ENCODE measurements at regions not wholly inside any gene's neighbourhood (a gene's known extent, or its start where the extent isn't known, plus 50 kb on each side); places are given as distances from the start of the nearest gene placed in this dataset.

- Histone ChIP-seq H3K27ac (ENCODE audit: insufficient read depth, low read length, poor library complexity, severe bottlenecking) (no peak overlapping the region), H3K36me3 (ENCODE audit: control insufficient read depth, insufficient read depth, low read length) (no peaks in the 10 kb centered on the region), H3K4me1 (ENCODE audit: control insufficient read depth, insufficient read depth, low read length, poor library complexity, severe bottlenecking) (no peaks in the 10 kb centered on the region), H3K4me3 (ENCODE audit: low read depth, low read length) (no peak overlapping the region), H3K9me3 (ENCODE audit: control insufficient read depth in 2 of 2, low read length in 2 of 2) (no peaks in the 10 kb centered on the region), H3K27me3 (ENCODE audit: control insufficient read depth, insufficient read depth, low read length) (no peaks in the 10 kb centered on the region)
- no peaks in the 10 kb centered on the region for H3K4me1 Mint-ChIP-seq
- H3K27ac Mint-ChIP-seq: no peak overlapping the region
- no peaks in the 10 kb centered on the region for H3K9me3 Mint-ChIP-seq
- H3K4me3 Mint-ChIP-seq: no peak overlapping the region
- DNase-seq: no peak
- no peaks in the 10 kb centered on the region for H3K27me3 Mint-ChIP-seq
- no peak for ATAC-seq (ENCODE audit: low read depth in 2 of 2)
- no peaks in the 10 kb centered on the region for H3K36me3 Mint-ChIP-seq
These were observed 267.8 kb upstream of the CLINT1 start for GRCh38 chr5:158126442-158127405.

- Mint-ChIP-seq H3K4me3 (no peak overlapping the region), H3K4me1 (no peaks in the 10 kb centered on the region), H3K9me3 (no peaks in the 10 kb centered on the region), H3K27ac (no peak overlapping the region), H3K27me3 (peaks cover 1% of the 10 kb centered on the region), H3K36me3 (no peaks in the 10 kb centered on the region)
- ATAC-seq (ENCODE audit: low read depth in 2 of 2) (no peak), DNase-seq (no peak)
- Histone ChIP-seq H3K36me3 (ENCODE audit: control insufficient read depth, insufficient read depth, low read length) (no peaks in the 10 kb centered on the region), H3K4me1 (ENCODE audit: control insufficient read depth, insufficient read depth, low read length, poor library complexity, severe bottlenecking) (no peaks in the 10 kb centered on the region), H3K4me3 (ENCODE audit: low read depth, low read length) (no peak overlapping the region), H3K9me3 (ENCODE audit: control insufficient read depth in 2 of 2, low read length in 2 of 2) (no peaks in the 10 kb centered on the region), H3K27ac (ENCODE audit: insufficient read depth, low read length, poor library complexity, severe bottlenecking) (no peak overlapping the region), H3K27me3 (ENCODE audit: control insufficient read depth, insufficient read depth, low read length) (no peaks in the 10 kb centered on the region)
These were observed 265.8 kb upstream of the CLINT1 start for GRCh38 chr5:158124606-158125316.

DNA sequence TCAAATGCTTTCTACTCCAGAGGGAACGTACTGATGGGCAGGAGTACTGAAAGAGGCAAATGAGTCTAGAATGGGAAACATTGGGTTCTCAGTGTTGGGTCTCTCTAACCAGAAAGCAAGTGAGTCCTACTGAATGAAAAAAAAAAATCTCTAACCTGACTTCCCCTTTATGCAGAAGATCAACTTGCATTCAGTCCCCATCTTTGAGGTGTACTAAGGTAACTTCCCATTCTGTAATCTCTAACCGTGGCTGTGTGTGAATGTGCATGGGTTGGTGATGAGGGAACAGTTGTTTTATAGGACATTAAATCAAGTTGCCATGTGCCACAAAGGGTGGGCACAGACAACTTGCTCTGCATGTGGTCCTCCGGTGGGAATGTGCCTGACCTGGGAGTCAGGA lies 264.6 kb upstream of the CLINT1 start:
- Histone ChIP-seq H3K27ac (ENCODE audit: insufficient read depth, low read length, poor library complexity, severe bottlenecking) (no peak overlapping the region), H3K4me1 (ENCODE audit: control insufficient read depth, insufficient read depth, low read length, poor library complexity, severe bottlenecking) (no peaks in the 10 kb centered on the region), H3K36me3 (ENCODE audit: control insufficient read depth, insufficient read depth, low read length) (no peaks in the 10 kb centered on the region), H3K27me3 (ENCODE audit: control insufficient read depth, insufficient read depth, low read length) (peaks cover 3% of the 10 kb centered on the region), H3K4me3 (ENCODE audit: low read depth, low read length) (no peak overlapping the region), H3K9me3 (ENCODE audit: control insufficient read depth in 2 of 2, low read length in 2 of 2) (no peaks in the 10 kb centered on the region)
- Mint-ChIP-seq H3K4me1 (no peaks in the 10 kb centered on the region), H3K36me3 (no peaks in the 10 kb centered on the region), H3K4me3 (no peak overlapping the region), H3K27ac (no peak overlapping the region), H3K27me3 (peaks cover 9% of the 10 kb centered on the region), H3K9me3 (no peaks in the 10 kb centered on the region)
- ATAC-seq (ENCODE audit: low read depth in 2 of 2) (no peak), DNase-seq (no peak)

- H3K4me1 ChIP-seq (ENCODE audit: control insufficient read depth, insufficient read depth, low read length, poor library complexity, severe bottlenecking): no peaks in the 10 kb centered on the region
- H3K36me3 Mint-ChIP-seq: no peaks in the 10 kb centered on the region
- no peaks in the 10 kb centered on the region for H3K4me1 Mint-ChIP-seq
- H3K27ac ChIP-seq (ENCODE audit: insufficient read depth, low read length, poor library complexity, severe bottlenecking): no peak overlapping the region
- H3K36me3 ChIP-seq (ENCODE audit: control insufficient read depth, insufficient read depth, low read length): no peaks in the 10 kb centered on the region
- ATAC-seq (ENCODE audit: low read depth in 2 of 2) (no peak), DNase-seq (no peak)
- H3K9me3 ChIP-seq (ENCODE audit: control insufficient read depth in 2 of 2, low read length in 2 of 2): no peaks in the 10 kb centered on the region
- no peak overlapping the region for H3K4me3 Mint-ChIP-seq
- H3K4me3 ChIP-seq (ENCODE audit: low read depth, low read length): no peak overlapping the region
- H3K27me3 Mint-ChIP-seq: peaks cover 9% of the 10 kb centered on the region
- H3K27me3 ChIP-seq (ENCODE audit: control insufficient read depth, insufficient read depth, low read length): peaks cover 3% of the 10 kb centered on the region
- H3K9me3 Mint-ChIP-seq: peaks cover 0 to 2% (median 0%) of the 10 kb centered on the region in 7 donors
- no peak overlapping the region for H3K27ac Mint-ChIP-seq
These were observed 262.7 kb upstream of the CLINT1 start for GRCh38 chr5:158121678-158122077.

GRCh38 chr5:158120760-158121159 lies 261.8 kb upstream of the CLINT1 start:
- Histone ChIP-seq H3K36me3 (ENCODE audit: control insufficient read depth, insufficient read depth, low read length) (no peaks in the 10 kb centered on the region), H3K27me3 (ENCODE audit: control insufficient read depth, insufficient read depth, low read length) (peaks cover 3% of the 10 kb centered on the region), H3K27ac (ENCODE audit: insufficient read depth, low read length, poor library complexity, severe bottlenecking) (no peak overlapping the region), H3K4me3 (ENCODE audit: low read depth, low read length) (no peak overlapping the region), H3K4me1 (ENCODE audit: control insufficient read depth, insufficient read depth, low read length, poor library complexity, severe bottlenecking) (no peaks in the 10 kb centered on the region), H3K9me3 (ENCODE audit: control insufficient read depth in 2 of 2, low read length in 2 of 2) (no peaks in the 10 kb centered on the region)
- DNase-seq: no peak
- H3K4me3 Mint-ChIP-seq: no peak overlapping the region
- no peaks in the 10 kb centered on the region for H3K4me1 Mint-ChIP-seq
- H3K27me3 Mint-ChIP-seq: peaks cover 10% of the 10 kb centered on the region
- no peaks in the 10 kb centered on the region for H3K36me3 Mint-ChIP-seq
- no peak for ATAC-seq (ENCODE audit: low read depth in 2 of 2)
- H3K27ac Mint-ChIP-seq: no peak overlapping the region
- peaks cover 0 to 2% (median 0%) of the 10 kb centered on the region in 7 donors for H3K9me3 Mint-ChIP-seq

GRCh38 chr5:158119961-158120723 lies 261.2 kb upstream of the CLINT1 start:
- Histone ChIP-seq H3K36me3 (ENCODE audit: control insufficient read depth, insufficient read depth, low read length) (no peaks in the 10 kb centered on the region), H3K4me1 (ENCODE audit: control insufficient read depth, insufficient read depth, low read length, poor library complexity, severe bottlenecking) (no peaks in the 10 kb centered on the region), H3K27me3 (ENCODE audit: control insufficient read depth, insufficient read depth, low read length) (peaks cover 3% of the 10 kb centered on the region), H3K4me3 (ENCODE audit: low read depth, low read length) (no peak overlapping the region), H3K27ac (ENCODE audit: insufficient read depth, low read length, poor library complexity, severe bottlenecking) (no peak overlapping the region), H3K9me3 (ENCODE audit: control insufficient read depth in 2 of 2, low read length in 2 of 2) (no peaks in the 10 kb centered on the region)
- H3K9me3 Mint-ChIP-seq: peaks cover 0 to 2% (median 0%) of the 10 kb centered on the region in 7 donors
- peaks cover 15% of the 10 kb centered on the region for H3K27me3 Mint-ChIP-seq
- H3K27ac Mint-ChIP-seq: no peak overlapping the region
- no peaks in the 10 kb centered on the region for H3K36me3 Mint-ChIP-seq
- no peaks in the 10 kb centered on the region for H3K4me1 Mint-ChIP-seq
- no peak overlapping the region for H3K4me3 Mint-ChIP-seq
- ATAC-seq (ENCODE audit: low read depth in 2 of 2): no peak
- no peak for DNase-seq

GRCh38 chr5:158117467-158118160 lies 258.7 kb upstream of the CLINT1 start:
- no peak overlapping the region for H3K4me3 ChIP-seq (ENCODE audit: low read depth, low read length)
- no peaks in the 10 kb centered on the region for H3K9me3 ChIP-seq (ENCODE audit: control insufficient read depth in 2 of 2, low read length in 2 of 2)
- ATAC-seq (ENCODE audit: low read depth in 2 of 2): no peak
- no peak overlapping the region for H3K27ac Mint-ChIP-seq
- H3K4me1 Mint-ChIP-seq: no peaks in the 10 kb centered on the region
- H3K36me3 ChIP-seq (ENCODE audit: control insufficient read depth, insufficient read depth, low read length): no peaks in the 10 kb centered on the region
- H3K36me3 Mint-ChIP-seq: no peaks in the 10 kb centered on the region
- H3K4me3 Mint-ChIP-seq: no peak overlapping the region
- H3K27me3 ChIP-seq (ENCODE audit: control insufficient read depth, insufficient read depth, low read length): peaks cover 3% of the 10 kb centered on the region
- no peak for DNase-seq
- no peak overlapping the region for H3K27ac ChIP-seq (ENCODE audit: insufficient read depth, low read length, poor library complexity, severe bottlenecking)
- peaks cover 0 to 2% (median 0%) of the 10 kb centered on the region in 7 donors for H3K9me3 Mint-ChIP-seq
- peaks cover 24% of the 10 kb centered on the region for H3K27me3 Mint-ChIP-seq
- no peaks in the 10 kb centered on the region for H3K4me1 ChIP-seq (ENCODE audit: control insufficient read depth, insufficient read depth, low read length, poor library complexity, severe bottlenecking)

Data from CD4-positive, CD25-positive, alpha-beta regulatory T cell (primary cell).